ENCODE measurements at regions not wholly inside any gene's neighbourhood (a gene's known extent, or its start where the extent isn't known, plus 50 kb on each side); places are given as distances from the start of the nearest gene placed in this dataset.

DNA sequence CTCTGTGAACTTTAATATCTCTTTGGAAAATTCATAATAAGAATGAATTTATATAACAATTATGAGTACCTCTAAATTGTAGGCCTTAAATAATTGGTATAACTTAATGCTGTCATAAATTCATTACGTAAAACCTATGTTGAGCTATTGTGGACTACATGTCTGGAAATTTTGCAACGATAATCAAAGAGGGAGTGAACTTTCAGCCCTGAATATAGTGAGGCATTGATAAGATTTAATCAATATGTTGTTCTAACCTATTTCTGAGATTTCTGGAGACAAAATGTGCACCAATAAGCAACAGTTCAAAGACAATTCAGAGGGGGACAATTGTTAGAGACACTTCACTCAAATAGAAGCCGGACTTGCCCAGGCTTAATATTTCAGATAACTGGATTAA, 499.4 kb downstream of the ELAVL2 start:
- DNase-seq (ENCODE audit: extremely low read depth, low read depth) = no peak
- TF ChIP-seq, protein P1, sequence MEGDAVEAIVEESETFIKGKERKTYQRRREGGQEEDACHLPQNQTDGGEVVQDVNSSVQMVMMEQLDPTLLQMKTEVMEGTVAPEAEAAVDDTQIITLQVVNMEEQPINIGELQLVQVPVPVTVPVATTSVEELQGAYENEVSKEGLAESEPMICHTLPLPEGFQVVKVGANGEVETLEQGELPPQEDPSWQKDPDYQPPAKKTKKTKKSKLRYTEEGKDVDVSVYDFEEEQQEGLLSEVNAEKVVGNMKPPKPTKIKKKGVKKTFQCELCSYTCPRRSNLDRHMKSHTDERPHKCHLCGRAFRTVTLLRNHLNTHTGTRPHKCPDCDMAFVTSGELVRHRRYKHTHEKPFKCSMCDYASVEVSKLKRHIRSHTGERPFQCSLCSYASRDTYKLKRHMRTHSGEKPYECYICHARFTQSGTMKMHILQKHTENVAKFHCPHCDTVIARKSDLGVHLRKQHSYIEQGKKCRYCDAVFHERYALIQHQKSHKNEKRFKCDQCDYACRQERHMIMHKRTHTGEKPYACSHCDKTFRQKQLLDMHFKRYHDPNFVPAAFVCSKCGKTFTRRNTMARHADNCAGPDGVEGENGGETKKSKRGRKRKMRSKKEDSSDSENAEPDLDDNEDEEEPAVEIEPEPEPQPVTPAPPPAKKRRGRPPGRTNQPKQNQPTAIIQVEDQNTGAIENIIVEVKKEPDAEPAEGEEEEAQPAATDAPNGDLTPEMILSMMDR (IDR thresholded peaks at IDR 0.05; ENCODE audit: low read depth, low read length) = no peak

DNA sequence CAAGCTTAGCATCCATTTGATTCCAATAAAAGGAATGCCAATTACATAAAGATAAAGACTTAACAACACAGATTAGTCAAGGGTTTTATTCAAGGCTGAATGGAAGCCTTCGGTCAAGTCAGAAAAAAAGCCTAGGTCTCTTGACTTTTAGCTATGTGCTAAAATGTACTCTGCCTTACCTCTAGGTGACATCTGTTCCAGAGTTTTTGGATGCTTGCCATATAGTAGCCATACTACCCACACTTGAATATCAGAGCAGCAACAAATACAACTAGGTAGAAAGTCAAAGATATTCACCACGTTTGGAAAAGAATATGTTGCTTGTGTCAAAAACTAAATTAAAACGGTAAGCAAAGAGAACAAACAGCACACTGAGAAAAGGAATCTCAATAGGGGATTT, 484.7 kb downstream of the ELAVL2 start:
- TF ChIP-seq, protein P1 (IDR thresholded peaks at IDR 0.05; ENCODE audit: low read depth, low read length) = no peak

GRCh38 chr9:23342291-23342690, 483.7 kb downstream of the ELAVL2 start:
- no peak for DNase-seq (ENCODE audit: extremely low read depth, low read depth)
- TF ChIP-seq, protein P1 (IDR thresholded peaks at IDR 0.05; ENCODE audit: low read depth, low read length) = no peak

More for the DNA sequence above, 484.7 kb downstream of the ELAVL2 start:
- no peak for DNase-seq (ENCODE audit: extremely low read depth, low read depth)

DNA sequence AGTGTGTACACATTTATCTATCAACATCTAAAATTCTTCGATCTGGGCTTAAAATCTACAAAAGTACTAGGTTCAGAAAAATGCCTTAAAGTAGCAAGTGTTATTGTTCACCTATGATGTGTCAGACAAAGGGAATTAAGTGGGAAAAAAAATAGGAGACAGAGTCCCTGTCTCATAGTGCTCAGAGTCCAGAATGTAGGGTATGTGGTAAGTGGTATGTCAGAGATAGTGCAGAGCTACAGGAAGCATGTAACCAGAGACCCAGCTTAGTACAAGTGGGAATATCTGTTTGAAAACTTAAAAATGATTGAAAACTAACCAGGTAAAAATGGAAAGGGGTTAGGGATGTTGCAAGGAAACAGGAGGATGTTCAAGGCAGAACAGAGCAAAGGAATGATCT, 482.8 kb downstream of the ELAVL2 start:
- no peak for DNase-seq (ENCODE audit: extremely low read depth, low read depth)
- TF ChIP-seq, protein P1 (IDR thresholded peaks at IDR 0.05; ENCODE audit: low read depth, low read length) = no peak

DNA sequence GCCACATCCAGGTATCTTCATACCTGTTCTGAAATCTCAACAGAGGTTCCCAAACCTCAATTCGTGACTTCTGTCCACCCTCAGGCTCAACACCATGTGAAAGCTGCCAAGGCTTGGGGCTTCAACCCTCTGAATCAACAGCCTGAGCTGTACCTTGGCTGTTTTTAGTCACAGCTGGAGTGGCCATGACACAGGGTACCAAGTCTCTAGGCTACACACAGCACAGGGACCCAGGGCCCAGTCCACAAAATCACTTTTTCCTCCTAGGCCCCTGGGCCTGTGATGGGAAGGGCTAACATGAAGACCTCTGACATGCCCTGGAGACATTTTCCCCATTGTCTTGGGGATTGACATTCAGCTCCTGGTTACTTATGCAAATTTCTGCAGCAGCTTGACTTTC, 464.9 kb downstream of the ELAVL2 start:
- DNase-seq (ENCODE audit: extremely low read depth, low read depth) = no peak
- TF ChIP-seq, protein P1 (IDR thresholded peaks at IDR 0.05; ENCODE audit: low read depth, low read length) = no peak

DNA sequence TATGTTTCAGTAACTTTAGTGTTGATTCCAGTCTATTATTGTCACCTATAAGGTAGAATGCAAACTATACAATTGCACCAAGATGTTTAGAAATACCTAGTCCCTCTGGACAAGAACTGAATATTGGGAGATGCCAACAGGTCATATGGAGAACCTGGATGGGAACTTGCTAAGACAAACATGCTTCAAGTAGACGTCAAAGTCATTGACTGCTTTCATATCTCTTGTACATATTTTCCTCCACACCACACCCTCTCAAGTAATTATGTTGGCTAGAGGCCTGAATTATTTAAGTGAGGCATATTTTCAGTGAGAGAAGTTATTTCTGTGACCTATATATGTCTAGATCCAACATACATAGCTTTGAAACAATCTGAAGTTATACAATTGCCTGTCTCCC, 453.3 kb downstream of the ELAVL2 start:
- DNase-seq (ENCODE audit: extremely low read depth, low read depth) = no peak
- TF ChIP-seq, protein P1 (IDR thresholded peaks at IDR 0.05; ENCODE audit: low read depth, low read length) = no peak

DNA sequence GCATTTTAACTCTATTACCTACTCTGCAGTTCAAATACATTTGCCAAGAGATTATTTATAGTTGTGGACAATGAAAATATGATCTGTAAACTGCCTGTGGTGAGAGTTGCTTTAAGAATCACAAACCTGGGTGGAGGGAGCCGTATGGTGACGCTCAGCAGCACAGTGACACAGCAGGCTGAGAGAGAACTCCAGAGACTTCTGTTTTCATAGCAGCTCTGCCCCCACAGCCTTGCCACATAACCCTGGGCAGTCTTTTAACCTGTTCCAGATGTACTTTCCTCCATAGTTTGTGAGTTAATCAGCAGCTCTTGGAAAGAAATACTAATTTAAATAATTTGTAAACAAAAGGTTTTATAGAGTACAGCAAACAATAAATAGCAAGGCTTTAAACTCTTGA, 450.5 kb downstream of the ELAVL2 start:
- TF ChIP-seq, protein P1 (IDR thresholded peaks at IDR 0.05; ENCODE audit: low read depth, low read length) = no peak
- no peak for DNase-seq (ENCODE audit: extremely low read depth, low read depth)
